Left cardiac atrium (tissue), 4 donors: ENCODE measurements at regions not wholly inside any gene's neighbourhood (a gene's known extent, or its start where the extent isn't known, plus 50 kb on each side); places are given as distances from the start of the nearest gene placed in this dataset.

Experiments
- ATAC-seq, 2 donors: fragments of 200-7000 bp; cut with Tn5 transposase; one replicate each; pipeline ENCODE4 v1.9.1; 2020; ENCODE audit warnings: mild to moderate bottlenecking in 2 of 2, moderate library complexity in 2 of 2
- DNase-seq: peaks from one replicate; pipeline ENCODE4 v3.0.0-alpha.2; 2020
- intact Hi-C, 2 donors: fragments of 100-400 bp; cut with DNase I; formaldehyde crosslinking; loops; one replicate each; pipeline versions ENCODE4 v1.14.1 to v1.15.1; 2022 to 2023
- donor health status: DM: no; HTN: yes; CAD: no.
- donor health status: DM: no; HTN: yes; CAD: no; lungs with severe emphysema.
- donor health status: DM: yes; HTN: yes; CAD: no.
- donor health status: Dilated cardiomyopathy.

DNA sequence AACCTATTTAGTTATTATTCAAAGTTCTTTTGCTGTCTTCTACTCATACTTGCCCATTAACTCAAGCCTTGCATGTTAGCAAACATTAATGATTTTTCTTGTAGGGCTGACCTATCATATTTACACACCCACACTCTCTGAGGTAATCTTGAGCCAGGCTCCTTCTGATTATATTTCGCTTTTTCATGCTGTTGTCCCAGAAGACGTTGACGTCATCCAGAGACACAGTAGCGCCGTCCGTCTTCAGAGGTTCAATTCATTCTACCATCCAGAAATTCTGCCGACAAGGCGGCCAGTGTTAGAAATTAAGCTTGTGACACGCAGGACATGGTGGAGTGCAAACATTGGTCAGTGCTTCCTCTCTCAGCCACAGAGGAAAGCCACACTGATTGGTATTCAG lies 584.7 kb downstream of the BMP2 start:
- no peak for DNase-seq
- intact Hi-C loops, result no loop called here
- no peak for ATAC-seq

DNA sequence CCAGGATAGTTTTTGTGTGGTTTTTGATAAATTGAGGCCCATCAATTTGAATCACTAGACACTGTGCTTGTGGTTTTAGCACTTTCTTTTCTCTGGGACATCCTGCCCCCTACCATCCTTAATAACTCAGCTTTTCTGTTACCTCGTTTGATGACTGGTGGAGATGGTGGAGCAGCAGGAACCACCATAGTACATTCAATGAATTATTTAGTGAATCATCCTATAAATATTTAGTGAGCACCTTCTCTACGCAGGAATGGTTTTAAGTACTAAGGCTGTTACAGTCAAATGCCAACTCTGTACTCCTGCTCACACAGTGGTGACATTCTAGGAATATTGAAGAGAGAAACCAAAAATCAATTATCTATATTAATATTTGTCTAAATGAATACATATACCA lies 585.2 kb downstream of the HAO1 start:
- intact Hi-C loops, result no loop called here
- DNase-seq (no peak), ATAC-seq (no peak)

DNA sequence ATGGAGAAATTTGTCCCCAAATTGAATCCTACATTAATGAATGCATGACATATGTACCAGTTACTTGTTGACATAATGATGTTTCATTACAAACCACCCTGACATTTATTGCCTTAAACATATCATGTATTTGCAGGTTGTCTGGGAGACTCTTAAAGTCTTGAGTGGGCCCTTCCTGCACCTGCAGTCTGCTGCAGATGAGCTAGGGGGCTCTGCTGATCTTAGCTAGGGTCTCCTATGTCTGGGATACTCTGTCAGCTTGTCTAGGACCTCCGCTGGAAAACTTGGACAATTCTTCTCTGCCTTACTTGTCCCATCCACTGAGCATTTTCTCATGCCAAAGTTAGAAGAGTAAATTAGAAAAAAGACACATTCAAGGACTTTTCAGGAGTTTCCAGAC lies 581.6 kb downstream of the HAO1 start:
- intact Hi-C loops, result no loop called here
- DNase-seq (no peak), ATAC-seq (no peak)

DNA sequence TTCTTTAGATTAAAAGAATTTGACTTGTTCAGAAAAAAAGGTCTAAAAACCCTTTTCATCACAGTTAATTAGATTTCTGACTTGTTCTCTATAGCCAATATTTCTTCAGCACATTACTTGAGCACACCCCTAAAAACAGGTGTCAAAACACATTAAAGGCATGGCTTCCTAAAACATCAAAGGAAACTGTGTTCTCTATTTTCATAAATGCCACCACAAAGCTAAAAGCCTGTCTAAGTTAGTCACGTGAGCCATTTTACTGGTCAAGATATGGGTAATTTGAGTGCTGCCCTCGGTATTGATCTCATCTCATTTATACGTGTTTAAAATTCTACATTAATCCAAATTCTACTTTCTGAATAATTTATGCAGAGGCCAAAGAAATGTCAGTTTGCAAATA lies 580.5 kb downstream of the HAO1 start:
- intact Hi-C loops, result no loop called here
- no peak for DNase-seq
- ATAC-seq, result no peak

DNA sequence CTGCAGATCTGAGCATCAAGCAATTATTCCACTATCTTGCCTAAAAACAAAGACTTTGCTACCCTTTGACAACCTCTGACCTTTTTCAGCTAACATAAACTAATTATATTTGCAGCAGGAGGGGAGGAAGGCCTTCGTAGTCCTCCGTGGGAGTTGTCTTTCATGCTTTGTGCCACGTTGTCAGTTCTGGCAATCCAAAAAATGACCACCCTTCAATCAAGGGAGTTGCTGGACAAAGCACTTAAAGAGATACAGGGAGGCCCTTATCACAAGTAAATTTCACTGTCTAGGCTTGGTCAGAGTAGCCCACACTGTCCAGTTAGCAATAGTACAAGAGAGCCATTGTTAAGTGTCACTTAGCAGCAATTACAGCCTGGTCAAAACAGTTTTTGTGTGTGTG lies 578.9 kb downstream of the HAO1 start:
- intact Hi-C loops, result no loop called here
- ATAC-seq, result no peak
- DNase-seq, result no peak

DNA sequence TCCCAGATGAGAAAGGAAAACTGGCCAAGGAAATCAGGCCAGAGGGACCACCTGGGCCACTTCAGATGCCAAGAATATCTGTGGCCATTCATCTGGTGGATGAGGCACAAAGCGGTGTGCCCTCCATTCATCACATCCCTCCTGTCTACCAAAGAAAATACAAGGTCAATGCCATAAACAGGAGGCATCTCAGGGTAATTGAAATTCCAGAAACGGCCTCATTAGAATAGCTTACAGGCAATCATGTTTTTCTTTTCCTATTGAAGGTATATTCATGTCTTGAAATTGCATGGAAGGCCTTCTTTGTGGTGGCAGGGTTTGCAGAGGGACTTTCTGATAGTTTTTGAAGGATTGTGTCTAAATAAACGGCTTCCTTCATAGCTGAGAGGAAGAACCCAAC lies 578.3 kb downstream of the HAO1 start:
- DNase-seq (no peak), ATAC-seq (no peak)
- intact Hi-C loops, result no loop called here

DNA sequence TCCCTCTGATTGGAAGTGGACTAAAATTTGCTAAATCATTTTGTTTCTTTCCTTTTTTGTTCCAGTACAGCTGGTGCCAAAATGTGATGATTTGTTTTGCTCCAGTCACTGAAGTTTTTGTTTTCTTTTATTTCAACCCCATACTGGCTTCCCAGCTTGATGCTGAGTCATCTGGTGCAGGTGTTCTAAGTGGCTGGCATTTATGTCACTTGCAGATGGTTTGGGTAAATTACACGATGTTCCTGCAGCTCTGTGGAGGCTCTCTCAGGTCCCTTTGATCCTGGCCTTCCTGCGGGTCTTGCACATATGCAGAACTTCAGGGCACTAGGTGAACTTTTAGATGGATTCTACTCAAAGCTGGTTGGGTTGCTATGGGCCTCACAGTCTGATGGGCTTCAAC lies 577.7 kb downstream of the HAO1 start:
- DNase-seq (no peak), ATAC-seq (no peak)
- intact Hi-C loops, result no loop called here

DNA sequence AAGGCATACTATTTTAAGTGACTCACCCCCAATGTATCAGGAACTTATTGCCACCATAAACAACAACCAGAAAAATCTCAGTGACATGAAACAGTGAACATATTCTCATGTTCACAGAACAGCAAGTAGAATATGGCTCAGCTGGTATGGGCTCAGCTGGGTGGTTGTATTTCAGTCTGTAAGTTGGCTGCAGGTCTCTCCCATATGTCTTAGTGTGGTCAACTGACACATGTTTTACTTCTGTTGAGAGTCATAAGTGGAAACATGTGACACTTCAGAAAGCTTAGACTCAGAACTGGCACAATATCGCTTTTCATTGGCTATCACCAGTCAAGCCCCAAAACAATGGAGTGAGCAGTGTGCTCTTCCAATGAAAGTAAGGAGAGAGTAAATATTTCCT lies 574.1 kb downstream of the HAO1 start:
- DNase-seq (no peak), ATAC-seq (no peak)
- intact Hi-C loops, result no loop called here

DNA sequence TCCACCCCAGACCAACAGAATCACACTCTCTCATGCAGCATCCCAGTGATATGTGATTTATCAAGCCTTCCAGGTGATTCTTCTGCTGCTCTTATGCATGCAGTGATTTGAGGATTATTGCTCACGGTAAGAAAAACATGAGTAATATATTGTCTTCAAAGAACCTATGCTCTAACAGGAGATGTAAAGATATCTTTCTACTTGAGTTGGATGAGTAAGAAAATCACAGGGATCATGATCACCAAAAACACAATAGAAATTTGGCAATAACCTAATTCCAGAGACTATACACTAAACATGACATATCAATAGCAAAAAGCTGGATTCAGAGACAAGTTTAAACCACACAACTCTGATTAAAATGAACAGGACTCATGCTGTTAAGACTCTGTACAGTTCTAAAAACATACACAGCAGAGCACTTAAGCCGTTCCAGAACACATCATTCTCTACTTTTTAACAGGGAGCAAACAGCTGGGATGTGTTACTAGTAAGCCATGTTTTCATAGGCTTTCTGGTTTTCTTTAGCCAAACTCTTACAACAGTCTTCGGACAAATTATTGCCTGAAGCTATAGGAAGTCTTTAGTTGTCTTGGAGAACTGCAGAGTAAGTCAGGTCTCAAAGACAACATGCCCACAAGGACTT lies 568.6 kb downstream of the HAO1 start:
- ATAC-seq (no peak), DNase-seq (no peak)
- intact Hi-C loops, result no loop called here

DNA sequence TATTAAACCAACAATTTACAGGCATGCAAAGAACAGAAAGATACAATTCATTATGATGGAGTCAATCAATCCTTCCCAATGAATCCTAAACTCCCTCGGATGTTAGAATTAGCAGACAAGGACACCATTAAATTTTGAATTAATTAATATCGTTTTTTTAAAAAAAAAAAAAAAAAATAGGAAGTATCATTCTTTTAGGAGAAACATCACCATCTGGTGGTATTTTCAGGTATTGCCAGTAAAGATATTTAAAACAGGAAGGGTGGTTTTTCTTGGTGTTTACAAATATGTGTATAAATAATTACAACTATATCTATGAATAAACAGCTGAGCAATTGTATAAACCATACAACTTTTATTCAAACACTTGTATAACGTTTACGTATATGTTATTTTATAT lies 564.4 kb downstream of the HAO1 start:
- ATAC-seq (no peak), DNase-seq (no peak)
- intact Hi-C loops, result no loop called here

DNA sequence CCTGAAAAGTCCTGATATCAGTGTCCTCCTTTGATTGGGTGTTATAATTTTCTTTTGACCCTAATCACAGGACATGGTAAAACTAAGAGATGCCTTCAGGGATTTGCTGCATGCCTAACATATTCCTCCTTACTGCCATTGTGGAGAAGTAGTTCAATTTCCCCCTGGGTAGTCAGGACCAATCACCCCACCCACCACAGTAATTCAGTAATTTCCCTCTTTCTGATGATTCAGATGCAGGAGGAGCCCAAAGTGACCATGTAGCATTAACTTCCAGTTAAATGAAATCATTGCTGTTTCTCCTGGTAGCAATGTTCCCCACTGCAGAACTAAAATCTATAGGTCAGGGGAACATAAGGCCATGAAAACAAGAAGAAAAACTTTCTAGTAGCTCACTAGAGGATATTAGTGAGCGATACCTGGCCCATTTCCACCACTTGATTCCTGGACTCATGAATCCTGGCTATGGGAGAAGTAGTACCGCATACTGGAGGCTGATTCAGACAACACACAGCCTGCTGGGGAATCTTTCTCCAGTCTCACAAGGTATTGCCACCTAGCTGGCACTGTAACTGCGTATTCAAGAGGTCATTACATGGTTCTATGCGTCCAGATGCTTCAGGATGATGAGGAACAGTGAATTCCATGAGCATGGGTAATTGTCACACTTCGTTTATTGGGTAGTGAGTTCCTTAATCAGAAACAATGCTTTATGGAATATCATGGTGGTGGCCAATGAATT lies 561.2 kb downstream of the HAO1 start:
- intact Hi-C loops, result no loop called here
- DNase-seq (no peak), ATAC-seq (no peak)

DNA sequence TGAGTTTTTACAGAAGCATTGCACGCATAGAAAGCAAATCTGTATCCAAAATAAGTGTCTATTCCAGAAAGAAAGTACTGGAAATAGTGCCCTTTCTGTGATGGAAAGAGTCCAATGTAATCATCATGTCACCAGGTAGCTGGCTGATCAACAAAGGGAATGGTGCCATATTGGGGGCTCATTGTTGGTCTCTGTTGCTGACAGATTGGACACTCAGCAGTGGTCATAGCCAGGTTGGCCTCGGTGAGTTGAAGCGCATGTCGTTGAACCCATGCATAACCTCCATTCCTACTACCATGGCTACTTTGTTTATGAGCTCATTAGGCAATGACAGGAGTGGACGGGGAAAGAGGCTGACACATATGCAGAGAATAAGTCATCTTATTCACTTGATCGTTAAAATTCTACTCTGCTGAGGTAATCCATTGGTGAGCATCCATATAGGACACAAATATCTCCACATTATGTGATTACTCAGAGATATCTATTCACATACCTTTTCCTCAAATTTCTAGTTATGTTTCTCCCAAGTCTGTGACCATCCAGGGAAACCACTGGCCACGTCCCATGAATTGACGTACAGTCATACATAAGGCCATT lies 560.5 kb downstream of the HAO1 start:
- no peak for DNase-seq
- intact Hi-C loops, result no loop called here
- no peak for ATAC-seq

DNA sequence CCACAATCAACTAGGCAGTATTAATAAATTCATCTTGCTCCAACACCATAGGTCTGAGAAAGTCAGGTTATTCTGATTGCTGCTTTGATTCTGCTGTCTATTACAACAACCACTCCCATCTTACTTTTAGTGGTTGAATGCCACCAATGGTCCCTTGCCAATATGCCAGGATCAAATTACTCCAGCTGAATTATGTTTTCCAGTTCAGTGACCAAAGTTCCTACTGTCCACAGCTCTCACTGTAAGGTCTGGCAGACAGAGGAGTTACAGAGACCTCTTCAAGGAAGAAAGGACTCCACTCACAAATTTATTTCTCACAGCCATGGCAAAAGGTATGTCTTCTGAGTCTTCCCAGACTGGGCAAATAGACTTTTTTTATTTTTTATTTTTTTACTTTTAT lies 557.0 kb downstream of the HAO1 start:
- intact Hi-C loops, result no loop called here
- DNase-seq (no peak), ATAC-seq (no peak)

DNA sequence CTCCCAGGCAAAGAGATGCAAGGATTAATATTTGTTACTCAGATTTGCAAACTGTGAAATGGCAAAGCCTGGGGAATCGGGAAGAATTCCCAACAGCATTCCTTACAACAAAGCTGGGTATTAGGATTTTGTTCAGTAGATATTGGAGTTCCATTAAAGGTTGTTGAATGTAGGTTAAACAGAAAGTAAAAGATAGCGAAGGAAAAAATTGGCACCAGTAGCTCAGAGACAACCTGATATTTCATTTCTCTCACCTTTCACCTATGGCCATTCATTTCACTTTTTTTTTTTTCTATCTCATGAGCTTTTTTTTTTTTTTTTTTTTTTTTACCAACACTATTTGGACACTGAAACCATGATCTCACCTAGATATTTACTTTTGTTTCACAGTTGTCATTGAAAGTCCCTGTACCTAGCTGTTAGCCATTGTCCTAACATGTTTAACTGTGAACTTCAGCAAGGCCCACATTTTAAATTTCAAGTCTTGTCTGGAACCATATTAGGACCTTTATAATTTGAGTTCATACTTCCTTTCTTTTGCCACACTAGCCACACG lies 552.5 kb downstream of the HAO1 start:
- intact Hi-C loops, result no loop called here
- no peak for DNase-seq
- no peak for ATAC-seq

DNA sequence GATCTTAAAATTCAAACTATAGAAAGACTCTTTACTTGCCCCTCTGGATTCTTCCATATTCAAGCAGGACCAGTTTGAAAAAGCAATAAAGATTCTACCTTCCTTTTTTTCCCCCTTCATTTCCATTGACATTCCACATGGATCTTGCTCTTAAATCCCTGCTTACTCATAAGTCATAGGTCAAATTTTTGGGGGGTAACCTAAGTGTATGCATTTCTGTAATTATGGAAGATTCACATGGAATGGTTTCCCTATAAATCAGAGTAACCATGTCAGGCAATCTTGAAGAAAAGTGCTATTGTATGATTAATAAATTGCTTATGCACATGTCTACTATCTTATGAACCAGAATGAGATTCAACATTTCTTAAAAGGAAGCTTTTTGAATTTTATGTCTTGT lies 551.0 kb downstream of the HAO1 start:
- ATAC-seq, result no peak
- no peak for DNase-seq
- intact Hi-C loops, result no loop called here

DNA sequence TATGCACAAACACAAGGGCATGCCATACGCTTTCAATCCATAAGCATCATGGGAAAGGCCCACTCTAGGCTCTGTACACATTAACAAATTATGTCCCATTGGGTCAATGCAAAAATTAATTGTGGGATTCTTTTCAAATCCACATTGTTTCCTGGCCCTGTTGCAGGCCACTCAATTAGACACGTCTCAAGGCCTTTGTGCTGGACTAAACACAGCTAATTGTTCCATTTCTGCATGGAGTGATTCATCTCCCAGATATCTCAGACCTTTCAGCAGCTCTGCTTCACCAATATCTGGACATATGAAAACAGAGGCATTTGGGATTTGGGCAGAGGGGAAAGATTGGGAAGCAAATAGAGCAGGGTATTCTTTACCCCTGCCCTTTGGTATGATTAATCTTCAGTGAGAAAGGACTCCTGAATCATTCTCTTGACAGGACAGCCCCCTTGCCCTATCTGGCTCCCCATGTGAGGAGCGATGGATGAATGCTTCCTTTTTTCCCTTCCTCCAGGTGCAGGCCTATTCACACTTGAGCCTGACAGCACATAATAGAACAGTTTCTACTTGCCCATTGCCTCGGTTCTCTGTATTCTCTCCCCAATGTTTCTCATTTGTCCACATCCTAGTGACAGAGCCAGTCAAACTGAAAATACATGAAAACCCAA lies 547.6 kb downstream of the HAO1 start:
- intact Hi-C loops, result no loop called here
- ATAC-seq, result no peak
- no peak for DNase-seq

DNA sequence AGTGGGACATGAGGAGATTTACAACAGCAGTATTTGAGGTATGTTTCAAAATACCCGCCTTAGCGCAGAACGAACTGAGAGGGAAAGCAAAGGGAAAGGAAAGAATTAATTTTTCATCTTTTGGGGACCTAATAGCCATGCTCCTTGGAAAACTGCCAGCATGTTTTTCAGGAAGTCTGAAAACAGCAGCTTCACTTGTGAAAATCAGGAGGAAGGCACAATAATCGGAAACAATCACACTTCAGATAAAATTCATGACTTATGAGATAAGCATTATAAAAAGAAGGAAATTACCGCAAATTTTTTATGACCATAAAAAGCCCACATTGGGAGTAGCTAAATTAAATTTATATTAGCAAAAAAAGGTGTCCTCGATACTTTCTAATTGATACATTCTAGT lies 541.1 kb downstream of the HAO1 start:
- ATAC-seq (no peak), DNase-seq (no peak)
- intact Hi-C loops, result no loop called here

DNA sequence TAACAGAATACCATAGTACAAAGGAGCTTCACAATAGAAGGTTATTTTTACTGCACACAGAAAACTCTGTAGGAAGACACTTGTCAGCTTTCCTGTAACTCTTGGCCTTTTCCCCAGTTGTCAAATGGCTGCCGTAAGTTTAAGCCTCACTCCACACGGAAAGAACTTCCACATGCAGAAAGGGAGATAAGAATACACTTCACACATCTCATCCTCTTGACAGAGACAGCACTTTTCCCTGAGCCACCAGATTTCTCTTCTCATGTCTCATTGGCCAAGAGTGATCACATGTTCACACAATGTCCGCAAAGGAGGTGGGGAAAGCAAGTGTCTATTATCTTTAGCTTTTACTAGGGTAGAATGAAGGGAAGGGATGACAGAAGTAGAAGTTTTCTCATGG lies 540.7 kb downstream of the HAO1 start:
- ATAC-seq, result peak in 1 of 2 donors; percentile 59

DNA sequence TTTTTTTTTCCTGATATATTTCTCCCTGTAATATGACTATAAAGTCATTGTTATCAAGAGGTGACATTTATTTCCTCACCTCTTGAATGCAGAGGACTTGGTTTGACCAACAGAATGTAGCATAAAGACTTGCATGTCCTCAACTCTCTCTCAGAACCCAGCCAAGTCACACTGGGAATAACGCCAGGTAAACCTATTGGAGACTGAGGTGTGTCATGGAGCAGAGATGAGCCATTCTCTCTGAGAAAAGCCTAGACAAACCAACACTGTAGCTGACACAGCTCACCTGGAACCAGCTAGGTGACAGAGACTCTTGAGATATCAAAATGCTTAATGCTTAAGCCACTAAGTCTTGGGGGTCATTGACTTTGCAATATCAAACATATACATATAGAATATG lies 533.6 kb downstream of the HAO1 start:
- DNase-seq, result no peak
- intact Hi-C loops, result no loop called here
- no peak for ATAC-seq

More for the DNA sequence above, 540.7 kb downstream of the HAO1 start:
- DNase-seq, result no peak
- intact Hi-C loops, result no loop called here

DNA sequence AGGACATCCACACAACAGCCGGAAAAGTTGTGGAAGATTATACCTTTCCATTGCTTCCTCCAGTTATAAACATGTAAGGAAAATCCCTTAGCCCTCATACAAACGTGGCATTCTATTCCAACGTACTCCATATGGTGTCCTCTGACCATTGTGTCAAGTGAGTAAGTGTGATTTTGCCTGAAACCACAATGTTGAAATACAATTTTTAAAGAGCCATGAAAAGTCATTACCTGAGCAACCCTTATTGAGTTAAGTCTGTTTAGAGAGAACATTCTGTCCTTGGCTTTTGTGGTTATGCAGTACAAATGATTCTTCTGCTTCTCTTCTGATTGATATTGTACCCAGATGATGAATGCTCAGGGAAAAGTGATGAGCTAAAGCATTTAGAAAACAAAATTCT lies 530.1 kb downstream of the HAO1 start:
- ATAC-seq (no peak), DNase-seq (no peak)
- intact Hi-C loops, result no loop called here
